Ishikawa (cell line): ENCODE measurements at regions not wholly inside any gene's neighbourhood (a gene's known extent, or its start where the extent isn't known, plus 50 kb on each side); places are given as distances from the start of the nearest gene placed in this dataset.

Experiments
- CEBPB ChIP-seq: IDR thresholded peaks from 2 replicates; pipeline ENCODE4 v1.6.1; 2012
- EGR1 ChIP-seq: IDR thresholded peaks from 2 replicates; pipeline ENCODE4 v1.6.1; 2012
- MAX ChIP-seq: IDR thresholded peaks from 2 replicates; pipeline ENCODE4 v1.6.1; 2012
- RAD21 ChIP-seq: IDR thresholded peaks from 2 replicates; pipeline ENCODE4 v1.6.1; 2012; ENCODE audit warnings: low read depth
- YY1 ChIP-seq: IDR thresholded peaks from 2 replicates; pipeline ENCODE4 v1.6.1; 2012; ENCODE audit warnings: low read depth
- TF ChIP-seq, protein P1 (sequence below): IDR thresholded peaks from 2 replicates; pipeline ENCODE4 v1.6.1; 2012; ENCODE audit warnings: low read depth, mild to moderate bottlenecking

- no peak for TF ChIP-seq MAX
- no peak for TF ChIP-seq CEBPB
- TF ChIP-seq, protein P1, sequence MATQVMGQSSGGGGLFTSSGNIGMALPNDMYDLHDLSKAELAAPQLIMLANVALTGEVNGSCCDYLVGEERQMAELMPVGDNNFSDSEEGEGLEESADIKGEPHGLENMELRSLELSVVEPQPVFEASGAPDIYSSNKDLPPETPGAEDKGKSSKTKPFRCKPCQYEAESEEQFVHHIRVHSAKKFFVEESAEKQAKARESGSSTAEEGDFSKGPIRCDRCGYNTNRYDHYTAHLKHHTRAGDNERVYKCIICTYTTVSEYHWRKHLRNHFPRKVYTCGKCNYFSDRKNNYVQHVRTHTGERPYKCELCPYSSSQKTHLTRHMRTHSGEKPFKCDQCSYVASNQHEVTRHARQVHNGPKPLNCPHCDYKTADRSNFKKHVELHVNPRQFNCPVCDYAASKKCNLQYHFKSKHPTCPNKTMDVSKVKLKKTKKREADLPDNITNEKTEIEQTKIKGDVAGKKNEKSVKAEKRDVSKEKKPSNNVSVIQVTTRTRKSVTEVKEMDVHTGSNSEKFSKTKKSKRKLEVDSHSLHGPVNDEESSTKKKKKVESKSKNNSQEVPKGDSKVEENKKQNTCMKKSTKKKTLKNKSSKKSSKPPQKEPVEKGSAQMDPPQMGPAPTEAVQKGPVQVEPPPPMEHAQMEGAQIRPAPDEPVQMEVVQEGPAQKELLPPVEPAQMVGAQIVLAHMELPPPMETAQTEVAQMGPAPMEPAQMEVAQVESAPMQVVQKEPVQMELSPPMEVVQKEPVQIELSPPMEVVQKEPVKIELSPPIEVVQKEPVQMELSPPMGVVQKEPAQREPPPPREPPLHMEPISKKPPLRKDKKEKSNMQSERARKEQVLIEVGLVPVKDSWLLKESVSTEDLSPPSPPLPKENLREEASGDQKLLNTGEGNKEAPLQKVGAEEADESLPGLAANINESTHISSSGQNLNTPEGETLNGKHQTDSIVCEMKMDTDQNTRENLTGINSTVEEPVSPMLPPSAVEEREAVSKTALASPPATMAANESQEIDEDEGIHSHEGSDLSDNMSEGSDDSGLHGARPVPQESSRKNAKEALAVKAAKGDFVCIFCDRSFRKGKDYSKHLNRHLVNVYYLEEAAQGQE, result no peak
- TF ChIP-seq YY1, result no peak
- TF ChIP-seq EGR1, result no peak
- no peak for TF ChIP-seq RAD21
Measured at GRCh38 chr1:192059407-192059806, 98.9 kb upstream of the RGS18 start.
